OCI-LY1 (cell line): ENCODE measurements at regions not wholly inside any gene's neighbourhood (a gene's known extent, or its start where the extent isn't known, plus 50 kb on each side); places are given as distances from the start of the nearest gene placed in this dataset.

Experiments
- H2AFZ ChIP-seq: fragments of 200-600 bp; sonication (generic), shearing (Covaris generic); 2 replicates; pipeline ENCODE4 v1.6.0; 2014; ENCODE audit warnings: antibody characterized with exemption, mild to moderate bottlenecking, low read length
- H3F3A ChIP-seq: fragments of 200-600 bp; sonication (generic), shearing (Covaris generic); 2 replicates; pipeline ENCODE4 v1.6.0; 2014; ENCODE audit warnings: mild to moderate bottlenecking, antibody characterized with exemption, low read length, moderate library complexity; ENCODE audit not compliant: insufficient read depth
- H3K27ac ChIP-seq: fragments of 200-600 bp; sonication (generic); 2 replicates; pipeline ENCODE4 v1.5.1; 2014; ENCODE audit warnings: low read length, mixed run types, mild to moderate bottlenecking, low read depth; ENCODE audit not compliant: poor library complexity, severe bottlenecking
- H3K27me3 ChIP-seq: fragments of 200-600 bp; sonication (generic); 2 replicates; pipeline ENCODE4 v1.6.0; 2014; ENCODE audit warnings: antibody characterized with exemption, mild to moderate bottlenecking, low read length, moderate library complexity; ENCODE audit not compliant: insufficient read depth
- H3K36me3 ChIP-seq: fragments of 200-600 bp; sonication (generic); 2 replicates; pipeline ENCODE4 v1.6.1; 2014; ENCODE audit warnings: mild to moderate bottlenecking, antibody characterized with exemption, low read length, moderate library complexity, mixed read lengths; ENCODE audit not compliant: insufficient read depth
- H3K4me1 ChIP-seq: fragments of 200-600 bp; sonication (generic); 2 replicates; pipeline ENCODE4 v1.5.1; 2014; ENCODE audit warnings: mild to moderate bottlenecking, low read length, moderate library complexity; ENCODE audit not compliant: insufficient read depth, severe bottlenecking
- H3K4me2 ChIP-seq: fragments of 200-600 bp; sonication (generic), shearing (Covaris generic); 2 replicates; pipeline ENCODE4 v1.6.1; 2014; ENCODE audit warnings: low read length
- H3K4me3 ChIP-seq: fragments of 200-600 bp; sonication (generic); 2 replicates; pipeline ENCODE4 v1.5.1; 2014; ENCODE audit warnings: low read length, low read depth, mild to moderate bottlenecking, mixed read lengths; ENCODE audit not compliant: poor library complexity, severe bottlenecking
- H3K79me2 ChIP-seq: fragments of 200-600 bp; shearing (Covaris generic); 2 replicates; pipeline ENCODE4 v1.6.1; 2016; ENCODE audit warnings: mixed run types, low read length, mixed read lengths; ENCODE audit not compliant: insufficient read depth
- H3K9ac ChIP-seq: fragments of 200-600 bp; sonication (generic), shearing (Covaris generic); 2 replicates; pipeline ENCODE4 v1.6.1; 2014; ENCODE audit warnings: mild to moderate bottlenecking, low read length, mixed read lengths
- H3K9me2 ChIP-seq: fragments of 200-600 bp; sonication (generic), shearing (Covaris generic); 2 replicates; pipeline ENCODE4 v1.6.1; 2014; ENCODE audit warnings: low read depth, mild to moderate bottlenecking, low read length, mixed read lengths
- H3K9me3 ChIP-seq: fragments of 200-600 bp; shearing (Covaris generic); 2 replicates; pipeline ENCODE4 v1.6.1; 2014; ENCODE audit warnings: low read length, mixed read lengths
- H4K20me1 ChIP-seq: fragments of 200-600 bp; sonication (generic), shearing (Covaris generic); 2 replicates; pipeline ENCODE4 v1.6.0; 2016; ENCODE audit warnings: mild to moderate bottlenecking, low read length; ENCODE audit not compliant: insufficient read depth
- EZH2 ChIP-seq: fragments of 200-600 bp; sonication (generic), shearing (Covaris generic); IDR thresholded peaks from 2 replicates; pipeline ENCODE4 v1.8.0; 2017; ENCODE audit warnings: borderline replicate concordance, mixed run types, mild to moderate bottlenecking, antibody characterized with exemption, low read length, moderate library complexity, mixed read lengths
- TF ChIP-seq, protein P1 (sequence below): fragments of 200-600 bp; sonication (generic), shearing (Covaris generic); IDR thresholded peaks from 2 replicates; pipeline ENCODE4 v1.5.1; 2017; ENCODE audit warnings: mild to moderate bottlenecking, antibody characterized with exemption, low read length, moderate library complexity, mixed read lengths

DNA sequence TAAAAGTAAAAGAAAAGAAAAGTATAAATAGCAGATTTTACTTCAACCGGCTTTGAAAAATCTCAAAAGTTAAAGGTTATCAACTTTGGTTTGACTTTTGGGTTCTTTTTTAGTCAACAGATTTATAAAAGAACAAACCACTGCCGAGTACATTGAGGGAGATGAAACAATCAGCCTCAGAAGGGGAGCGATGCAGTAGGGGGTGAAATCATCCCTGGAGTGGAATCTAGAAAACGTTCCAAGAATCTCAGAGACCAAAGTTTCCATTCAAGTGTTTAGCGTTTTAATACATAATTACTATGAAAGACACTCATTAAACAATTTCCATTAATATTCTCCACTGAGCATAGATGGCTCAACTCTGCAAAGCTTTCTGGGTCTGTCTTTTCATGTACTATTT, 745.5 kb downstream of the NR2F2 start:
- Histone ChIP-seq H4K20me1 (no peaks in the 10 kb centered on the region), H3K9ac (no peak overlapping the region), H3K9me3 (no peaks in the 10 kb centered on the region), H3K4me3 (no peak overlapping the region), H3K27ac (no peak overlapping the region), H3F3A (no peaks in the 10 kb centered on the region), H3K4me2 (no peak overlapping the region), H3K4me1 (no peaks in the 10 kb centered on the region), H3K9me2 (no peaks in the 10 kb centered on the region), H3K79me2 (no peaks in the 10 kb centered on the region), H3K36me3 (no peaks in the 10 kb centered on the region), H2AFZ (no peak overlapping the region), H3K27me3 (no peaks in the 10 kb centered on the region)
- TF ChIP-seq EZH2 = no peak

DNA sequence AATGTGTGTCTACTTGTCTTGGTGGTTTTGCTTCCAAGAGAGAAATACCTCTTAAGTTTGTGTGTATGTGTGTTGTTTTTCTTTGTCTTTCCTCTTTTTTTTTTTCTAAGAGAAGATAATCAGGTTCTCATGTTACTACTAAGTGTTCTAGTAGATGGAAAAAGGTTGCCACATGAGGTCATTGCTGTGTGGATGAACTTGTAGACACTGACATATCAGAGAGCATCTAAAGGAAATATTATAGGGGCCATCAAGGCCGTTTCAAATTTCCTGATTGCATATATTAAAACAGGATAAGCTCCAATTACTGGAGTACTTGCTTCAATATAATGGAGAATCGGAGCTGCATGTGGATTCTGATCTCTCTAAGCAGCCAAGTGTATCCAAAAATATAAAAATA, 747.5 kb downstream of the NR2F2 start:
- Histone ChIP-seq H3K27me3 (no peaks in the 10 kb centered on the region), H3K79me2 (no peaks in the 10 kb centered on the region), H3K27ac (no peak overlapping the region), H3F3A (no peaks in the 10 kb centered on the region), H3K36me3 (no peaks in the 10 kb centered on the region), H3K4me2 (no peak overlapping the region), H3K4me1 (no peaks in the 10 kb centered on the region), H4K20me1 (no peaks in the 10 kb centered on the region), H3K9ac (no peak overlapping the region), H3K9me3 (no peaks in the 10 kb centered on the region), H3K4me3 (no peak overlapping the region), H3K9me2 (no peaks in the 10 kb centered on the region), H2AFZ (no peak overlapping the region)
- TF ChIP-seq, protein P1, sequence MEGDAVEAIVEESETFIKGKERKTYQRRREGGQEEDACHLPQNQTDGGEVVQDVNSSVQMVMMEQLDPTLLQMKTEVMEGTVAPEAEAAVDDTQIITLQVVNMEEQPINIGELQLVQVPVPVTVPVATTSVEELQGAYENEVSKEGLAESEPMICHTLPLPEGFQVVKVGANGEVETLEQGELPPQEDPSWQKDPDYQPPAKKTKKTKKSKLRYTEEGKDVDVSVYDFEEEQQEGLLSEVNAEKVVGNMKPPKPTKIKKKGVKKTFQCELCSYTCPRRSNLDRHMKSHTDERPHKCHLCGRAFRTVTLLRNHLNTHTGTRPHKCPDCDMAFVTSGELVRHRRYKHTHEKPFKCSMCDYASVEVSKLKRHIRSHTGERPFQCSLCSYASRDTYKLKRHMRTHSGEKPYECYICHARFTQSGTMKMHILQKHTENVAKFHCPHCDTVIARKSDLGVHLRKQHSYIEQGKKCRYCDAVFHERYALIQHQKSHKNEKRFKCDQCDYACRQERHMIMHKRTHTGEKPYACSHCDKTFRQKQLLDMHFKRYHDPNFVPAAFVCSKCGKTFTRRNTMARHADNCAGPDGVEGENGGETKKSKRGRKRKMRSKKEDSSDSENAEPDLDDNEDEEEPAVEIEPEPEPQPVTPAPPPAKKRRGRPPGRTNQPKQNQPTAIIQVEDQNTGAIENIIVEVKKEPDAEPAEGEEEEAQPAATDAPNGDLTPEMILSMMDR = no peak
- no peak for TF ChIP-seq EZH2

DNA sequence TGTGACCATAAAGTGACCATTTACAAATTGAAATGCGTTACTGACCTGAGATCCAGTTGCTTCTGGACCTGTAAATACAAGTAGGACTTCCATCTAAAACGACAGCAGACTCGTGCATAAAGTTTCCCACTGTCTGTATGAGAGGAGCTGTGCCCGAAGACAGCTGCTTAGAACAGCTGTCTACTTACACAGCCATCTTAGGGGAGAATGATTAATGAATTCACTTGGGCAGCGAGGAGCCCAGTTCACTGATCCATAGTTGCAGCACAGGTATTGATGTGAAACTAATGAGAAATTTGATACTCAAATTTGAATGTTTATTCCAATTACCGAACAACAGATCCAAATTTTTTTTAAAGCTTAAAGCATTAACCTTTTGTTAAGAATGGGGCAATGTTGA, 748.1 kb downstream of the NR2F2 start:
- Histone ChIP-seq H3K36me3 (no peaks in the 10 kb centered on the region), H3K4me3 (no peak overlapping the region), H3K79me2 (no peaks in the 10 kb centered on the region), H3K27me3 (no peaks in the 10 kb centered on the region), H3K4me1 (no peaks in the 10 kb centered on the region), H3K4me2 (no peak overlapping the region), H2AFZ (no peak overlapping the region), H3K27ac (no peak overlapping the region), H3K9me2 (no peaks in the 10 kb centered on the region), H3F3A (no peaks in the 10 kb centered on the region), H4K20me1 (no peaks in the 10 kb centered on the region), H3K9me3 (no peaks in the 10 kb centered on the region), H3K9ac (no peak overlapping the region)
- TF ChIP-seq EZH2 = no peak
- TF ChIP-seq, protein P1 = no peak

DNA sequence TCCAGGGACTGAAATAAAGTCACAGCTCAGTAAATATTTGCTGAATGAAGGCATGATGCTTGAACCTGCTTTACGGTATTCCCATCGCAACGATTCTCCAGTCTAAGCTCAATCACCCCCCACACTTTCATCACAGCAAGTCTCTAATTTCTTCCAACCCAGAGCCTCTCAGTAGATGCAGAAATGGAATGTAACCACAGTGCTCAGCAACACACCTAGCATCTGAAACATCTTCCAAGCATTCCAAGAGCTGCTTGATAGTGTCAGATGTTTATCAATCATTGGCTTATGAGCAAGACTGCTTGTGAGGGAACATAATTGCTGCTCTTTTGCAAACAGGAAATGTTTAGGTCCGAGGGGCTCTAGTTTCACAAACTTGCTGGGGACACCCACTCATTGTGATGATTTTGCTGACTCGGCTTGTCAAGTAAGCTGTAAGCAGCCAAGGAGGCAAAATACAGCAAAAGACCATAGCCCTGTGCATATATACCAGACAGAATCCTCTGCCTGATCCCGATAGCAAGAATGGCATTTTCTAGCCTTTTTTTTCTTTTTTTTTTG, 751.2 kb downstream of the NR2F2 start:
- no peaks in the 10 kb centered on the region for H3K27me3 ChIP-seq
- no peaks in the 10 kb centered on the region for H3F3A ChIP-seq
- H3K9me2 ChIP-seq = no peaks in the 10 kb centered on the region
- no peak overlapping the region for H2AFZ ChIP-seq
- no peaks in the 10 kb centered on the region for H4K20me1 ChIP-seq
- no peaks in the 10 kb centered on the region for H3K9me3 ChIP-seq
- no peaks in the 10 kb centered on the region for H3K36me3 ChIP-seq
- no peaks in the 10 kb centered on the region for H3K4me1 ChIP-seq
- no peak overlapping the region for H3K4me2 ChIP-seq
- no peaks in the 10 kb centered on the region for H3K79me2 ChIP-seq
- no peak for TF ChIP-seq EZH2
- TF ChIP-seq, protein P1 = no peak
- H3K9ac ChIP-seq = no peak overlapping the region
- H3K4me3 ChIP-seq = no peak overlapping the region
- no peak overlapping the region for H3K27ac ChIP-seq
